ENCODE measurements at regions not wholly inside any gene's neighbourhood (a gene's known extent, or its start where the extent isn't known, plus 50 kb on each side); places are given as distances from the start of the nearest gene placed in this dataset.
"Not testable (repeated sequence)": the region's sequence is repeated elsewhere in the genome, so short reads cannot be mapped to it uniquely, and the experiment has no call there.

DNA sequence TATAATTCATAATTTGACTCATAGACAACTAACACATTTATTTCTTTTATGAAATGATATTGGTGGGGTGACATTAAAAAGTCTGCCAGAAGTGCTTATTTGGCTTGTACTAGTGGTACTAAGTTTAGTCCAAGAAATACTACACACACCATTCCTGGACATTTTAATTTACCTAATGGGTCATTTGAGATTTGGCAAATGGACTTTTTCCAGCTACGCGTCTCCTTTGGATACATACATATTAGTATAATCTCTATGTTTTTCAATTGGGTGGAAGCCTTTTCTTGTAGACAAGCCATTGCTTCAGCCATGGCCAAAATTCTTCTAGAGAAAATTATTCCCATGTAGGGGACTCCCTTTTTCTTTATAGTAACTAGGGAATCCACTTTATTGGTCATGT, 968.5 kb downstream of the C4orf33 start:
- Histone ChIP-seq H3K4me3 (ENCODE audit: low read depth, low read length) (no peak overlapping the region), H3K9ac (ENCODE audit: low read depth, low read length) (no peak overlapping the region), H3K36me3 (ENCODE audit: control insufficient read depth, insufficient read depth, low read length) (no peaks in the 10 kb centered on the region), H3K4me1 (ENCODE audit: control insufficient read depth, insufficient read depth, low read length) (peaks cover 5% of the 10 kb centered on the region), H3K9me3 (ENCODE audit: control insufficient read depth, insufficient read depth, low read length) (no peaks in the 10 kb centered on the region), H3K27me3 (ENCODE audit: control insufficient read depth, insufficient read depth, low read length) (no peaks in the 10 kb centered on the region)

DNA sequence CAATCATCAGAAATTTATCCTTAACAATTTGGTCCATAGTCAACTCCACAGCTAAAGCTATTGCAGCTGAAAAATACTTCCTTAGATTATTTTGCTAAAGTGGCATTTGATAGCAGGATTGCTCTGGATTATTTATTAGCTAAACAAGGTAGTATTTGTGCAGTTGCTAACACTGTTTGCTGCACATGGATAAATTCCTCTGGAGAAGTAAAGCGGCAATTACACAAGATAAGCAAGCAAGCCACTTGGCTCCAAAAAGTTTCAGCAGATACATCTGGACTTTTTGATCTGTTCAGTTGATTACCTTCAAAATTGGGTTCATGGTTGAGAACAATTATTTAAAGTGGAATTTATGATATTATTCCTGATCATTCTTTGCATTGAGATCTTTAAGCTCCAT, 971.5 kb downstream of the C4orf33 start:
- Histone ChIP-seq H3K4me1 (ENCODE audit: control insufficient read depth, insufficient read depth, low read length) (peaks cover 5% of the 10 kb centered on the region), H3K9ac (ENCODE audit: low read depth, low read length) (no peak overlapping the region), H3K36me3 (ENCODE audit: control insufficient read depth, insufficient read depth, low read length) (no peaks in the 10 kb centered on the region), H3K9me3 (ENCODE audit: control insufficient read depth, insufficient read depth, low read length) (no peaks in the 10 kb centered on the region), H3K4me3 (ENCODE audit: low read depth, low read length) (no peak overlapping the region), H3K27me3 (ENCODE audit: control insufficient read depth, insufficient read depth, low read length) (no peaks in the 10 kb centered on the region)

DNA sequence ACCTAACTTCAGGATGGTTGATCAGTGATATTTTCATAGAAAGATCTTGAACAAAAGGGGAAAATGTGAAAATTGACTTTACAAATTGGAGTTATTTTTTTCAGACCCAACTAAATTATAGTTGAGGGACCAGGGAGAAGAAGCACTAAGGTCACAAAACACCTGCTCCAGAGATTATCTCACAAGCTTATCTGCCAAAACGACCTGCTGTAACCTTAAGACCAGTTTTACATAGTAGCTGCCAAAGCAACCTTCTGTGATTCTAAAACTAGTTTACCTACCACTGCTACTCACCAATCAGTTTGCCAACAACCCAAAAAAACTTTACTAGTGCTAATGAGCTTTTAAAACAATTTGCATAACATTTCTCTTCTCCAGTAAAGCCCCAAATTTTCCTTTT, 972.1 kb downstream of the C4orf33 start:
- H3K36me3 ChIP-seq (ENCODE audit: control insufficient read depth, insufficient read depth, low read length), result no peaks in the 10 kb centered on the region
- no peaks in the 10 kb centered on the region for H3K9me3 ChIP-seq (ENCODE audit: control insufficient read depth, insufficient read depth, low read length)
- H3K4me3 ChIP-seq (ENCODE audit: low read depth, low read length), result no peak overlapping the region
- H3K4me1 ChIP-seq (ENCODE audit: control insufficient read depth, insufficient read depth, low read length), result peaks cover 5% of the 10 kb centered on the region
- H3K27me3 ChIP-seq (ENCODE audit: control insufficient read depth, insufficient read depth, low read length), result no peaks in the 10 kb centered on the region
- no peak overlapping the region for H3K9ac ChIP-seq (ENCODE audit: low read depth, low read length)

DNA sequence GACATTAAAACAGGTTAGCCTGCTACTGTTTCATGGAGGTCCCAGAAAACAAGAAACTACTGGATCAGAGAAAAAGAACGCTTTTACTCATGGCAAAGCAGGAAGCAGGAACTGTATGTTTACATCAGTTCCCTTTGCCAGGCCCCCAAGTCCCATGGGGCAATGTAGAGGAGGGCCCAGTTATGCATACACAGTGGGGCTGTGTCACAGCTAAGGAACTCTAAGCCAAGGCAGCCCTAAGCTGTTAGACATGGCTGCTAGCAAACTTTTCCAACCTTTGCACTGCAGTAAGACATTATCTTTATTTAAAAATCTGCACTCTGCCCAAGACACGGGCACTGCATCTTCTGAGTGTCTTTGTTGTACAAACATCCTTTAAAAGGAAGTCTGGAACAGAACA, 975.8 kb downstream of the C4orf33 start:
- Histone ChIP-seq H3K9me3 (ENCODE audit: control insufficient read depth, insufficient read depth, low read length) (no peaks in the 10 kb centered on the region), H3K27me3 (ENCODE audit: control insufficient read depth, insufficient read depth, low read length) (no peaks in the 10 kb centered on the region), H3K36me3 (ENCODE audit: control insufficient read depth, insufficient read depth, low read length) (no peaks in the 10 kb centered on the region), H3K4me1 (ENCODE audit: control insufficient read depth, insufficient read depth, low read length) (peaks cover 5% of the 10 kb centered on the region), H3K4me3 (ENCODE audit: low read depth, low read length) (no peak overlapping the region), H3K9ac (ENCODE audit: low read depth, low read length) (no peak overlapping the region)

DNA sequence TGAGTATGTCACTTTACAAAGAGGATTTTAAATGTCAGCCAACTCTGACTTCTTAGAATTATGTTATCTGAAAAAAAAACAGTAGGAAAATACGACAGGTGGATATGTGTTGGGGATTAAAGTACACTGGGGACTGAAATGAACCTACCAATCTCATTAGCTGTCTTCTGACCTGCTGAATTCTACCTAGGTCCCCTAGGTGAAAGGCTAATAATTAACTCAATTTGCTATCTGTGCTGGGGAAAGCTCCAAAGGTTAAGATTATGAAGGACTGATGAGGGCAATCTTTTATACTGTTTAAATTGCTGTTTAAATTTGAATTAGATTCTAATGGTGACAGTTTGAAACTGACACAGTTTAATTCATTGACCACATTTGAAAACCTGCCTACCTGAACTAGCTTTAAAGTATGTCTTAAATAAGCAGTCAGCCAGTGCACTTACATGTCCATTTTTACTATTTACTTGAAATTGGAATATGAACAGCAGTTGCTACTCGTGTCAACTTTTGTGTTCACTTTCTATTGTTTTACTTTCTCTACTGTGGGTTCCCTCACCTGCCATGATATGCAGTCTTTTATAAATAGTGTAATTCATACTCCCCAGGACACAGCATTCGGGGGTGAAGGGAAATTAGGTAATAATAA, 977.3 kb downstream of the C4orf33 start:
- Histone ChIP-seq H3K4me1 (ENCODE audit: control insufficient read depth, insufficient read depth, low read length) (peaks cover 3% of the 10 kb centered on the region), H3K36me3 (ENCODE audit: control insufficient read depth, insufficient read depth, low read length) (no peaks in the 10 kb centered on the region), H3K9me3 (ENCODE audit: control insufficient read depth, insufficient read depth, low read length) (no peaks in the 10 kb centered on the region), H3K27me3 (ENCODE audit: control insufficient read depth, insufficient read depth, low read length) (no peaks in the 10 kb centered on the region), H3K9ac (ENCODE audit: low read depth, low read length) (no peak overlapping the region), H3K4me3 (ENCODE audit: low read depth, low read length) (no peak overlapping the region)

DNA sequence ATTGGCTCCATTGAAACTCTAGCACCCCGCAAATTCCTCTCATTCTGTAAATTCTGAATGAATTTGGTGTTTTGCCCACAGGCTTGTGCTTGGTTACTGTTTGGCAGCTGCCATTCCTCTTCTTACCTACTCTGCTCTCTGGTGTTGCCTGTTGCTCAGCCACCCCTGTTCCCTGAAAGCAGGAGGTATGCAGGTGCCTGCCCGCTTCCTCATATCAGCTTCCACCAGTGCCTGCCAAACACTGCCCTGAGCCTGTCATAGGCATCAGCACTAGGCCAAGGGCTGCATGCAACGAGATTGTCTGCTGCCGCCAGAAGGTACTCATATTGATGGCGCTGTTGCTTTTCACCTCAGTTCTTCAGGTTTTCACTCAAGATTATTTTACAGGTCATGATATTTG, 978.1 kb downstream of the C4orf33 start:
- Histone ChIP-seq H3K36me3 (ENCODE audit: control insufficient read depth, insufficient read depth, low read length) (no peaks in the 10 kb centered on the region), H3K27me3 (ENCODE audit: control insufficient read depth, insufficient read depth, low read length) (no peaks in the 10 kb centered on the region), H3K9me3 (ENCODE audit: control insufficient read depth, insufficient read depth, low read length) (no peaks in the 10 kb centered on the region), H3K9ac (ENCODE audit: low read depth, low read length) (no peak overlapping the region), H3K4me3 (ENCODE audit: low read depth, low read length) (no peak overlapping the region), H3K4me1 (ENCODE audit: control insufficient read depth, insufficient read depth, low read length) (no peaks in the 10 kb centered on the region)

DNA sequence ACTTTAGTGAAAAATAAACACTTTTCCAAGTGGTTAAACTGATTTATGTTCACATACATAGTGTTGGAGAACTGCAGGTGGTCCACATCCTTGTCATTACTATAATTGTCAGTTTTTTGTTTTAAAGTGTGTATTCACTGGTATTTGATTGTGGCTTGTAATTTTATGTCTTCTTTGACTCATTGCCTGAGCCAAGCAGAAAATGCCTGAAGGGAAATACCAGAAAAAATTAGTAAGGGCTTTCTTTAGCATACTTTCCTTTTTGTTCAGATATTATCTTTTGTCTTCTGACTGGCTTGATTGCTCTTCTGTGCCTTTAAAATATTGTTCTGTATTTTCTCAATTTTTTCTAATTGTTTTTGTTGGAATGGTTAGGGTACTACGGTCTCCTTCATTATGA, 981.3 kb downstream of the C4orf33 start:
- H3K9ac ChIP-seq (ENCODE audit: low read depth, low read length), result no peak overlapping the region
- H3K4me3 ChIP-seq (ENCODE audit: low read depth, low read length), result no peak overlapping the region
- H3K9me3 ChIP-seq (ENCODE audit: control insufficient read depth, insufficient read depth, low read length), result no peaks in the 10 kb centered on the region
- no peaks in the 10 kb centered on the region for H3K36me3 ChIP-seq (ENCODE audit: control insufficient read depth, insufficient read depth, low read length)
- no peaks in the 10 kb centered on the region for H3K27me3 ChIP-seq (ENCODE audit: control insufficient read depth, insufficient read depth, low read length)
- no peaks in the 10 kb centered on the region for H3K4me1 ChIP-seq (ENCODE audit: control insufficient read depth, insufficient read depth, low read length)

DNA sequence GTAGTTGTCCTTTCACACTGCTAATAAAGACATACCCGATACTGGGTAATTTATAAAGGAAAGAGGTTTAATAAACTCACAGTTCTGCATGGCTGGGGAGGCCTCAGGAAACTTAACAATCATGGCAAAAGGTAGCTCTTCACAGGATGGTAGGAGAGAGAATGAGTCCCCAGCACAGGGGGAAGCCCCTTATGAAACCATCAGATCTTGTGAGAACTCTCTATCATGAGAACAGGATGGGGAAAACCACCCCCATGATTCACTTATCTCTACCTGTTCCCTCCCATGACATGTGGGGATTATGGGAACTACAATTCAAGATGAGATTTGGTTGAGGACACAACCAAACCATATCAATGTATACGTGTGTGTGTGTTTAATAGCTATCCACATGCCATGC, 983.1 kb downstream of the C4orf33 start:
- H3K27me3 ChIP-seq (ENCODE audit: control insufficient read depth, insufficient read depth, low read length); H3K36me3 ChIP-seq (ENCODE audit: control insufficient read depth, insufficient read depth, low read length); H3K9me3 ChIP-seq (ENCODE audit: control insufficient read depth, insufficient read depth, low read length); H3K4me1 ChIP-seq (ENCODE audit: control insufficient read depth, insufficient read depth, low read length); H3K9ac ChIP-seq (ENCODE audit: low read depth, low read length); H3K4me3 ChIP-seq (ENCODE audit: low read depth, low read length): not testable (repeated sequence)

DNA sequence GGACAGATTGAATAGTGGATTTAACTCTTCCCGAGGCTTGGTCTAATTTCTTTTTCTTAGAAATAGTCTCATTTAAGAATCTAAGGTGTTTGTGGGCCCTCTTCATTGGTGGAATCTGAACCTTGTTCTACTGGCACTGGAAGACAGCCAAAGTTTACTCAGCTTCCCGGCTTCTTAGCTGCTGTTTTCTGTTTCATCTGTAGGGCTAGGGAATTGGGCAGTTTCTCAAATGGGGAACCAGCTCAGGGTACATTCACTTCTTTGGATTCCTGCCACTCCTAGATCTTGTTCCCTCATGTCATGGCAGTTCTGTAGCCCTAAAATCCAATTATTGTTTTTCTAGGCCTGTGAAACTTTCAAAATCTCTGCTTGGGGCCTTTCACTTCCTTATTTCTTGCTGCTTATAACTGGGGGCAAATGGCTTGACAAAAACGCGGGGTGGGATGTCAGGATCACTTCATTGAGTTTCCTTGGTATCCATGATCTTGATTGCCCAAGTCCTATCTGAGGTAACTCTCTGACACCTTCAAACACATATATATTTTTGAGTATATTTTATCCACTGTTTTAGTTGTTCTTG, 985.0 kb downstream of the C4orf33 start:
- H3K9ac ChIP-seq (ENCODE audit: low read depth, low read length), result no peak overlapping the region
- H3K9me3 ChIP-seq (ENCODE audit: control insufficient read depth, insufficient read depth, low read length), result no peaks in the 10 kb centered on the region
- H3K4me1 ChIP-seq (ENCODE audit: control insufficient read depth, insufficient read depth, low read length), result no peaks in the 10 kb centered on the region

DNA sequence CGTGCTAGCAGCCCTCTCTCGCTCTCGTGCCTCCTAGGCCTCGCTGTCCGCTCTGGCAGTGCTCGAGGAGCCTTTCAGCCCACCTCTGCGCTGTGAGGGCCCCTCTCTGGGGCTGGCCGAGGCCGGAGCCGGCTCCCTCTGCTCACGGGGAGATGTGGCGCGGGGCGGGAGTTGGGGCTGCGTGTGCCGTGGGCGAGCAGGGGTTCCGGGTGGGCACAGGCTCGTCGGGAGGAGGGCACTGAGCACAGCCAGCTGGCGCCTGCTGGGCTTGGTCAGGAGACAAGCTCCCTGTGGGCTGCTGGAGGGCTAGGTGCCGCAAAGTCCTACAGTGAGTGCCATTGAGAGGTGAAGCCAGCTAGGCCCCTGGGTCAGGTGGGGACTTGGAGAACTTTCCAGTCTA, 994.5 kb downstream of the C4orf33 start:
- Histone ChIP-seq H3K4me1 (ENCODE audit: control insufficient read depth, insufficient read depth, low read length) (no peaks in the 10 kb centered on the region), H3K27me3 (ENCODE audit: control insufficient read depth, insufficient read depth, low read length) (no peaks in the 10 kb centered on the region), H3K9ac (ENCODE audit: low read depth, low read length) (no peak overlapping the region), H3K36me3 (ENCODE audit: control insufficient read depth, insufficient read depth, low read length) (no peaks in the 10 kb centered on the region), H3K4me3 (ENCODE audit: low read depth, low read length) (no peak overlapping the region), H3K9me3 (ENCODE audit: control insufficient read depth, insufficient read depth, low read length) (no peaks in the 10 kb centered on the region)

More for the DNA sequence above, 985.0 kb downstream of the C4orf33 start:
- H3K4me3 ChIP-seq (ENCODE audit: low read depth, low read length), result no peak overlapping the region
- no peaks in the 10 kb centered on the region for H3K27me3 ChIP-seq (ENCODE audit: control insufficient read depth, insufficient read depth, low read length)
- H3K36me3 ChIP-seq (ENCODE audit: control insufficient read depth, insufficient read depth, low read length), result no peaks in the 10 kb centered on the region

DNA sequence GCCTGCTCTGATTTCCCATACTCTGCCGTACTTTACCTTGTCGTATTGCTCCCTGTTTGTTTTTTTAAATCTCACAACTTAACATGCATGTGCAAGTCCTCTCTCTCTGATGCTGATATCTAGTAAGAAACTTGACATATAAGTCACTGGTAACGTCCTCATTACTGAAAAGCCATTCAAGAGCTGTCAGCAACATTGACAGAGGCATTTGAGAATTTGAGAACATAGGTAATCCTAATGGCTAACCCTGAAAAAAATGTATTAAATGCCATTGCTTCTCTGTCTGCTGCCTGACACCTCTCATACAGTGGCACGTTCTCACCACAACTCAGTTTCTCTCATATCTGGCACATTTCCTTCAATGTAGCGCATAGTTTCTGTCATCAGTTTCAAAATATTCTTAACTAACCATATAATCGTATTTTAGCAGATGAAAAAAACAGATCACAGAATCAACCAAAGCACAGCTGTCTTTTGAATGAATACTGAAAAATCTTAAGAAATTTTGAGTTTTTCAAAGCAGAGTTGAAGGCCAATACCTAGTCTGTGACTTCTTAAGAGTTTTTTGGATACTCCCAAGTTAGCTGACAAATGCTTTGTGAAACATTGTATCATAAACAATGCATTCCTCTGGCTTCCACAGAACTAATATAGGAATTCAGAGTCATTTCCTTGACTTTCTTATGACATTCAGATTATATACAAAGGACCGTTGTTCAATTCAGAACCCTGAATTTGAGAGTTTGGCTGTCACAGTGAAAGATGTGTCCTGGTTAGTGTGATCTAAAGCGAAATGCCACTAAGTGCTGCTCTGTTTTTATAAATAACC, 996.4 kb downstream of the C4orf33 start:
- Histone ChIP-seq H3K9ac (ENCODE audit: low read depth, low read length) (no peak overlapping the region), H3K4me1 (ENCODE audit: control insufficient read depth, insufficient read depth, low read length) (no peaks in the 10 kb centered on the region), H3K36me3 (ENCODE audit: control insufficient read depth, insufficient read depth, low read length) (no peaks in the 10 kb centered on the region), H3K9me3 (ENCODE audit: control insufficient read depth, insufficient read depth, low read length) (no peaks in the 10 kb centered on the region), H3K27me3 (ENCODE audit: control insufficient read depth, insufficient read depth, low read length) (no peaks in the 10 kb centered on the region), H3K4me3 (ENCODE audit: low read depth, low read length) (no peak overlapping the region)

DNA sequence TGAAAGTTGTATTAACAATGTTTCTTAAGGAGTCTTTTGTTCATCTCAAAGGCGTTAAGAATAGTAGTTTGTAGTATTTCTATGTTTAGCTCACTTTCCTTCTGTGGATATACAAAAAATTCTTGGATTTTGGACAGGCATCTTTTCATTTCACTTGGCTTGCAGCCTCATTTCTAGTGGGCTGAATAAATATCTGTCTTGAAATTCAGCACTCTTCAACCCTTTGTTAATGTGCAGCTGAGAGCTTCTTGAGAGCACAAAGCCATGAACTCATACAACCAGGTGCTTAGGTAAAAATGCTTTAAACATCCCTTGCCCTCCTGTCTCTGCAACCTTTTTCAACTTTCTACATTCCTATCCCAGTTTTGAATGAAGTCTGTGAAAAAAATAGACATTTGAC, 1003.2 kb downstream of the C4orf33 start:
- Histone ChIP-seq H3K4me1 (ENCODE audit: control insufficient read depth, insufficient read depth, low read length) (no peaks in the 10 kb centered on the region), H3K9ac (ENCODE audit: low read depth, low read length) (no peak overlapping the region), H3K9me3 (ENCODE audit: control insufficient read depth, insufficient read depth, low read length) (no peaks in the 10 kb centered on the region), H3K36me3 (ENCODE audit: control insufficient read depth, insufficient read depth, low read length) (no peaks in the 10 kb centered on the region), H3K27me3 (ENCODE audit: control insufficient read depth, insufficient read depth, low read length) (no peaks in the 10 kb centered on the region), H3K4me3 (ENCODE audit: low read depth, low read length) (no peak overlapping the region)

Measured in iPS-15b (cell line).